HepG2 (cell line): ENCODE measurements at regions not wholly inside any gene's neighbourhood (a gene's known extent, or its start where the extent isn't known, plus 50 kb on each side); places are given as distances from the start of the nearest gene placed in this dataset.

Experiments
- CENPT ChIP-seq: sonication (generic); formaldehyde crosslinking; IDR thresholded peaks from 2 replicates; pipeline ENCODE4 v1.8.0; 2022; ENCODE audit warnings: low read depth, mild to moderate bottlenecking, moderate library complexity, missing genetic modification reagents
- EZH2 ChIP-seq: conservative IDR thresholded peaks from 2 replicates; pipeline ENCODE4 v1.6.1; 2012; ENCODE audit warnings: mild to moderate bottlenecking, low read depth, low read length, moderate library complexity
- POLR2A ChIP-seq, 2 experiments: IDR thresholded peaks; 2 replicates each; pipeline ENCODE4 v1.6.1; 2011; ENCODE audit warnings: low read depth in 2 of 2, low read length in 2 of 2, mild to moderate bottlenecking in 1 of 2, moderate library complexity in 1 of 2; ENCODE audit not compliant: insufficient read depth in 1 of 2
- RNF2 ChIP-seq: fragments of 450-650 bp; conservative IDR thresholded peaks from 2 replicates; pipeline ENCODE4 v1.6.1; 2016; ENCODE audit warnings: low read depth
- ZNF143 ChIP-seq: sonication (generic); formaldehyde crosslinking; IDR thresholded peaks from 2 replicates; pipeline ENCODE4 v1.4.0; 2020; ENCODE audit warnings: missing genetic modification reagents
- ZNF263 ChIP-seq: sonication (generic); formaldehyde crosslinking; IDR thresholded peaks from 2 replicates; pipeline ENCODE4 v1.4.0; 2020; ENCODE audit warnings: missing genetic modification reagents
- ZNF660 ChIP-seq: sonication (generic); formaldehyde crosslinking; IDR thresholded peaks from 2 replicates; pipeline ENCODE4 v1.5.1; 2020; ENCODE audit warnings: mild to moderate bottlenecking, low read depth, missing genetic modification reagents, borderline replicate concordance
- ZNF788 ChIP-seq: sonication (generic); formaldehyde crosslinking; IDR thresholded peaks from 2 replicates; pipeline ENCODE4 v1.5.0; 2020; ENCODE audit warnings: mild to moderate bottlenecking, missing genetic modification reagents, borderline replicate concordance
- TF ChIP-seq, protein P1 (sequence below): sonication (generic); formaldehyde crosslinking; IDR thresholded peaks from 2 replicates; pipeline ENCODE4 v1.5.0; 2020; ENCODE audit warnings: mild to moderate bottlenecking, missing genetic modification reagents, moderate library complexity
- TF ChIP-seq, protein P2 (sequence below): sonication (generic); formaldehyde crosslinking; IDR thresholded peaks from 2 replicates; pipeline ENCODE4 v1.5.1; 2020; ENCODE audit warnings: mild to moderate bottlenecking, moderate library complexity, missing genetic modification reagents
- TF ChIP-seq, protein P3 (sequence below): IDR thresholded peaks from 2 replicates; pipeline ENCODE4 v1.6.1; 2016; ENCODE audit warnings: low read depth, missing genetic modification reagents, missing compliant biosample characterization

- TF ChIP-seq CENPT (CRISPR knock-in tag) (no peak), ZNF263 (CRISPR knock-in tag) (no peak), POLR2A (IDR thresholded peaks at IDR 0.05; ENCODE audit: insufficient read depth in 1 of 2, low read depth in 2 of 2, low read length in 2 of 2) (no peak), ZNF788 (CRISPR knock-in tag) (no peak), ZNF660 (CRISPR knock-in tag) (no peak), EZH2 (no peak), ZNF143 (no peak), RNF2 (no peak)
- TF ChIP-seq, protein P1, sequence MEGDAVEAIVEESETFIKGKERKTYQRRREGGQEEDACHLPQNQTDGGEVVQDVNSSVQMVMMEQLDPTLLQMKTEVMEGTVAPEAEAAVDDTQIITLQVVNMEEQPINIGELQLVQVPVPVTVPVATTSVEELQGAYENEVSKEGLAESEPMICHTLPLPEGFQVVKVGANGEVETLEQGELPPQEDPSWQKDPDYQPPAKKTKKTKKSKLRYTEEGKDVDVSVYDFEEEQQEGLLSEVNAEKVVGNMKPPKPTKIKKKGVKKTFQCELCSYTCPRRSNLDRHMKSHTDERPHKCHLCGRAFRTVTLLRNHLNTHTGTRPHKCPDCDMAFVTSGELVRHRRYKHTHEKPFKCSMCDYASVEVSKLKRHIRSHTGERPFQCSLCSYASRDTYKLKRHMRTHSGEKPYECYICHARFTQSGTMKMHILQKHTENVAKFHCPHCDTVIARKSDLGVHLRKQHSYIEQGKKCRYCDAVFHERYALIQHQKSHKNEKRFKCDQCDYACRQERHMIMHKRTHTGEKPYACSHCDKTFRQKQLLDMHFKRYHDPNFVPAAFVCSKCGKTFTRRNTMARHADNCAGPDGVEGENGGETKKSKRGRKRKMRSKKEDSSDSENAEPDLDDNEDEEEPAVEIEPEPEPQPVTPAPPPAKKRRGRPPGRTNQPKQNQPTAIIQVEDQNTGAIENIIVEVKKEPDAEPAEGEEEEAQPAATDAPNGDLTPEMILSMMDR (CRISPR knock-in tag), result no peak
- TF ChIP-seq, protein P2, sequence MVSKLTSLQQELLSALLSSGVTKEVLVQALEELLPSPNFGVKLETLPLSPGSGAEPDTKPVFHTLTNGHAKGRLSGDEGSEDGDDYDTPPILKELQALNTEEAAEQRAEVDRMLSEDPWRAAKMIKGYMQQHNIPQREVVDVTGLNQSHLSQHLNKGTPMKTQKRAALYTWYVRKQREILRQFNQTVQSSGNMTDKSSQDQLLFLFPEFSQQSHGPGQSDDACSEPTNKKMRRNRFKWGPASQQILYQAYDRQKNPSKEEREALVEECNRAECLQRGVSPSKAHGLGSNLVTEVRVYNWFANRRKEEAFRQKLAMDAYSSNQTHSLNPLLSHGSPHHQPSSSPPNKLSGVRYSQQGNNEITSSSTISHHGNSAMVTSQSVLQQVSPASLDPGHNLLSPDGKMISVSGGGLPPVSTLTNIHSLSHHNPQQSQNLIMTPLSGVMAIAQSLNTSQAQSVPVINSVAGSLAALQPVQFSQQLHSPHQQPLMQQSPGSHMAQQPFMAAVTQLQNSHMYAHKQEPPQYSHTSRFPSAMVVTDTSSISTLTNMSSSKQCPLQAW (CRISPR knock-in tag), result no peak
- TF ChIP-seq, protein P3, sequence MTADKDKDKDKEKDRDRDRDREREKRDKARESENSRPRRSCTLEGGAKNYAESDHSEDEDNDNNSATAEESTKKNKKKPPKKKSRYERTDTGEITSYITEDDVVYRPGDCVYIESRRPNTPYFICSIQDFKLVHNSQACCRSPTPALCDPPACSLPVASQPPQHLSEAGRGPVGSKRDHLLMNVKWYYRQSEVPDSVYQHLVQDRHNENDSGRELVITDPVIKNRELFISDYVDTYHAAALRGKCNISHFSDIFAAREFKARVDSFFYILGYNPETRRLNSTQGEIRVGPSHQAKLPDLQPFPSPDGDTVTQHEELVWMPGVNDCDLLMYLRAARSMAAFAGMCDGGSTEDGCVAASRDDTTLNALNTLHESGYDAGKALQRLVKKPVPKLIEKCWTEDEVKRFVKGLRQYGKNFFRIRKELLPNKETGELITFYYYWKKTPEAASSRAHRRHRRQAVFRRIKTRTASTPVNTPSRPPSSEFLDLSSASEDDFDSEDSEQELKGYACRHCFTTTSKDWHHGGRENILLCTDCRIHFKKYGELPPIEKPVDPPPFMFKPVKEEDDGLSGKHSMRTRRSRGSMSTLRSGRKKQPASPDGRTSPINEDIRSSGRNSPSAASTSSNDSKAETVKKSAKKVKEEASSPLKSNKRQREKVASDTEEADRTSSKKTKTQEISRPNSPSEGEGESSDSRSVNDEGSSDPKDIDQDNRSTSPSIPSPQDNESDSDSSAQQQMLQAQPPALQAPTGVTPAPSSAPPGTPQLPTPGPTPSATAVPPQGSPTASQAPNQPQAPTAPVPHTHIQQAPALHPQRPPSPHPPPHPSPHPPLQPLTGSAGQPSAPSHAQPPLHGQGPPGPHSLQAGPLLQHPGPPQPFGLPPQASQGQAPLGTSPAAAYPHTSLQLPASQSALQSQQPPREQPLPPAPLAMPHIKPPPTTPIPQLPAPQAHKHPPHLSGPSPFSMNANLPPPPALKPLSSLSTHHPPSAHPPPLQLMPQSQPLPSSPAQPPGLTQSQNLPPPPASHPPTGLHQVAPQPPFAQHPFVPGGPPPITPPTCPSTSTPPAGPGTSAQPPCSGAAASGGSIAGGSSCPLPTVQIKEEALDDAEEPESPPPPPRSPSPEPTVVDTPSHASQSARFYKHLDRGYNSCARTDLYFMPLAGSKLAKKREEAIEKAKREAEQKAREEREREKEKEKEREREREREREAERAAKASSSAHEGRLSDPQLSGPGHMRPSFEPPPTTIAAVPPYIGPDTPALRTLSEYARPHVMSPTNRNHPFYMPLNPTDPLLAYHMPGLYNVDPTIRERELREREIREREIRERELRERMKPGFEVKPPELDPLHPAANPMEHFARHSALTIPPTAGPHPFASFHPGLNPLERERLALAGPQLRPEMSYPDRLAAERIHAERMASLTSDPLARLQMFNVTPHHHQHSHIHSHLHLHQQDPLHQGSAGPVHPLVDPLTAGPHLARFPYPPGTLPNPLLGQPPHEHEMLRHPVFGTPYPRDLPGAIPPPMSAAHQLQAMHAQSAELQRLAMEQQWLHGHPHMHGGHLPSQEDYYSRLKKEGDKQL, result no peak
Observed at GRCh38 chr18:73485166-73485565, 617.4 kb upstream of the NETO1 start.
